PC-9 (cell line): ENCODE measurements at regions not wholly inside any gene's neighbourhood (a gene's known extent, or its start where the extent isn't known, plus 50 kb on each side); places are given as distances from the start of the nearest gene placed in this dataset.

Experiments used
- BruUV-seq: library from RNA; stranded (reverse); fragments of 400-500 nt; replicated peaks from 2 replicates; lab custom pipeline; 2021; lab: Mats Ljungman, UMichigan
- CTCF ChIA-PET: fragments of 300-600 bp; sonication (Branson Sonifier 250); formaldehyde crosslinking; loops from one replicate; lab custom pipeline; 2022; ENCODE audit warnings: antibody characterized with exemption; lab: Charles Lee
- POLR2A ChIA-PET: fragments of 300-600 bp; sonication (Branson Sonifier 250); formaldehyde crosslinking; loops from one replicate; lab custom pipeline; 2022; ENCODE audit warnings: antibody characterized with exemption; ENCODE audit not compliant: unreplicated experiment; lab: Charles Lee
- DNase-seq, 2 experiments: peaks; one replicate each; pipeline versions ENCODE4 v3.0.0 to v3.0.0-alpha.2; 2015 to 2022; ENCODE audit warnings: mixed read lengths in 1 of 2
- H2AFZ ChIP-seq: fragments of 200-600 bp; sonication (generic); 2 replicates; pipeline ENCODE4 v1.8.1; 2017; ENCODE audit warnings: antibody characterized with exemption
- H3F3A ChIP-seq: fragments of 200-600 bp; sonication (generic); 2 replicates; pipeline ENCODE4 v1.8.1; 2017; ENCODE audit warnings: antibody characterized with exemption, mild to moderate bottlenecking, low read depth; ENCODE audit not compliant: insufficient read depth
- H3K27ac ChIP-seq: fragments of 200-600 bp; sonication (generic); 2 replicates; pipeline ENCODE4 v1.6.1; 2016; ENCODE audit warnings: mixed run types
- H3K27me3 ChIP-seq: fragments of 200-600 bp; sonication (generic); 2 replicates; pipeline ENCODE4 v1.6.1; 2016; ENCODE audit warnings: low read depth, mixed run types; ENCODE audit not compliant: insufficient read depth
- H3K36me3 ChIP-seq: fragments of 200-600 bp; sonication (generic); 2 replicates; pipeline ENCODE4 v1.6.1; 2016; ENCODE audit warnings: low read depth, mixed run types
- H3K4me1 ChIP-seq: fragments of 200-600 bp; sonication (generic); replicated peaks from 2 replicates; pipeline ENCODE4 v1.6.1; 2016; ENCODE audit warnings: mixed run types; ENCODE audit not compliant: insufficient read depth
- H3K4me2 ChIP-seq: fragments of 200-600 bp; sonication (generic); 2 replicates; pipeline ENCODE4 v1.6.1; 2017; ENCODE audit warnings: mixed run types
- H3K4me3 ChIP-seq: fragments of 200-600 bp; sonication (generic); 2 replicates; pipeline ENCODE4 v1.6.1; 2016; ENCODE audit warnings: mixed run types
- H3K79me2 ChIP-seq: fragments of 200-600 bp; sonication (generic); 2 replicates; pipeline ENCODE4 v1.6.1; 2017; ENCODE audit warnings: low read depth, mixed run types
- H3K9me2 ChIP-seq: fragments of 200-600 bp; sonication (generic); 2 replicates; pipeline ENCODE4 v1.8.1; 2017; ENCODE audit warnings: mild to moderate bottlenecking; ENCODE audit not compliant: insufficient read depth
- H3K9me3 ChIP-seq: fragments of 200-600 bp; sonication (generic); 2 replicates; pipeline ENCODE4 v1.8.1; 2016; ENCODE audit warnings: low read depth; ENCODE audit not compliant: insufficient read depth
- H4K20me1 ChIP-seq: fragments of 200-600 bp; sonication (generic); 2 replicates; pipeline ENCODE4 v1.8.1; 2017; ENCODE audit not compliant: insufficient read depth
- CTCF ChIP-seq: fragments of 200-600 bp; sonication (generic); conservative IDR thresholded peaks from 2 replicates; pipeline ENCODE4 v1.6.1; 2017; ENCODE audit warnings: mixed run types, antibody characterized with exemption, mild to moderate bottlenecking, moderate library complexity
- EZH2 ChIP-seq: fragments of 200-600 bp; sonication (generic); IDR thresholded peaks from 2 replicates; pipeline ENCODE4 v1.8.0; 2017; ENCODE audit warnings: antibody characterized with exemption, low read depth
- intact Hi-C: fragments of 100-400 bp; cut with micrococcal nuclease; formaldehyde crosslinking; loops from one replicate; pipeline ENCODE4 v1.10.0; 2022; ENCODE audit not compliant: unreplicated experiment

- intact Hi-C loops, result no loop called here
- ChIA-PET POLR2A (no interaction called here), CTCF (no interaction called here)
- no peaks in the 10 kb centered on the region for H3K36me3 ChIP-seq
- no TSS peak for BruUV-seq
- no peaks in the 10 kb centered on the region for H3K79me2 ChIP-seq
- TF ChIP-seq EZH2 (no peak), CTCF (no peak)
- peaks cover 28% of the 10 kb centered on the region for H3K27me3 ChIP-seq
- no peak overlapping the region for H2AFZ ChIP-seq
- no peak overlapping the region for H3K27ac ChIP-seq
- H3K4me3 ChIP-seq, result no peak overlapping the region
- H3K4me1 ChIP-seq, result no peaks in the 10 kb centered on the region
- H3K9me3 ChIP-seq, result no peaks in the 10 kb centered on the region
- H3K4me2 ChIP-seq, result no peak overlapping the region
- H3K9me2 ChIP-seq, result no peaks in the 10 kb centered on the region
- H4K20me1 ChIP-seq, result no peaks in the 10 kb centered on the region
- H3F3A ChIP-seq, result no peaks in the 10 kb centered on the region
- DNase-seq, result no peak
Observed at GRCh38 chr2:16386431-16386830, 279.2 kb downstream of the CYRIA start.

- Histone ChIP-seq H4K20me1 (no peaks in the 10 kb centered on the region), H3F3A (no peaks in the 10 kb centered on the region), H3K9me3 (no peaks in the 10 kb centered on the region), H3K36me3 (no peaks in the 10 kb centered on the region), H3K4me2 (no peak overlapping the region), H3K9me2 (no peaks in the 10 kb centered on the region), H3K4me3 (no peak overlapping the region), H3K27ac (no peak overlapping the region), H3K79me2 (no peaks in the 10 kb centered on the region), H3K27me3 (peaks cover 24% of the 10 kb centered on the region), H3K4me1 (no peaks in the 10 kb centered on the region), H2AFZ (no peak overlapping the region)
- intact Hi-C loops, result no loop called here
- POLR2A ChIA-PET, result no interaction called here
- CTCF ChIA-PET, result no interaction called here
- no TSS peak for BruUV-seq
- TF ChIP-seq EZH2 (no peak), CTCF (no peak)
- no peak for DNase-seq
Observed at GRCh38 chr2:16386031-16386430, 279.6 kb downstream of the CYRIA start.

GRCh38 chr2:16385341-16385740 lies 280.3 kb downstream of the CYRIA start:
- Histone ChIP-seq H3K9me3 (no peaks in the 10 kb centered on the region), H3F3A (no peaks in the 10 kb centered on the region), H3K4me2 (no peak overlapping the region), H4K20me1 (no peaks in the 10 kb centered on the region), H3K4me1 (no peaks in the 10 kb centered on the region), H2AFZ (no peak overlapping the region), H3K36me3 (no peaks in the 10 kb centered on the region), H3K79me2 (no peaks in the 10 kb centered on the region), H3K9me2 (no peaks in the 10 kb centered on the region), H3K4me3 (no peak overlapping the region), H3K27ac (no peak overlapping the region), H3K27me3 (peaks cover 17% of the 10 kb centered on the region)
- intact Hi-C loops, result no loop called here
- no peak for DNase-seq
- TF ChIP-seq CTCF (no peak), EZH2 (no peak)
- ChIA-PET CTCF (no interaction called here), POLR2A (no interaction called here)
- BruUV-seq, result no TSS peak
